HL-60 (cell line): ENCODE measurements at regions not wholly inside any gene's neighbourhood (a gene's known extent, or its start where the extent isn't known, plus 50 kb on each side); places are given as distances from the start of the nearest gene placed in this dataset.

Experiments
- DNase-seq, 2 experiments: peaks; one replicate each; pipeline ENCODE4 v3.0.0-alpha.2; 2010 to 2020; ENCODE audit warnings: low read depth in 1 of 2, low spot score in 1 of 2
- H3K27ac ChIP-seq: fragments of 250-450 bp; sonication (Bioruptor Pico); replicated peaks from 2 replicates; pipeline ENCODE4 v1.5.1; 2020; ENCODE audit warnings: mild to moderate bottlenecking, moderate library complexity
- H3K27me3 ChIP-seq: fragments of 250-450 bp; sonication (Bioruptor Pico); 2 replicates; pipeline ENCODE4 v1.5.1; 2021; ENCODE audit warnings: mild to moderate bottlenecking, moderate library complexity; ENCODE audit not compliant: insufficient read depth, poor library complexity, severe bottlenecking
- H3K4me3 ChIP-seq: replicated peaks from 2 replicates; pipeline ENCODE4 v1.5.1; 2011; ENCODE audit warnings: mild to moderate bottlenecking, control low read depth, low read length; ENCODE audit not compliant: insufficient read depth
- CTCF ChIP-seq: IDR thresholded peaks from one replicate; pipeline ENCODE4 v1.5.1; 2011; ENCODE audit warnings: low read length, control low read depth, inconsistent platforms; ENCODE audit not compliant: insufficient read depth
- GABPA ChIP-seq: IDR thresholded peaks from 2 replicates; pipeline ENCODE4 v1.6.1; 2012; ENCODE audit warnings: low read depth
- POLR2AphosphoS5 ChIP-seq: IDR thresholded peaks from 2 replicates; pipeline ENCODE4 v1.6.1; 2012; ENCODE audit warnings: low read depth
- REST ChIP-seq: IDR thresholded peaks from 2 replicates; pipeline ENCODE4 v1.6.1; 2012; ENCODE audit warnings: low read depth; ENCODE audit not compliant: insufficient replicate concordance
- SPI1 ChIP-seq: IDR thresholded peaks from 2 replicates; pipeline ENCODE4 v1.6.1; 2012; ENCODE audit warnings: low read depth, mild to moderate bottlenecking, borderline replicate concordance

GRCh38 chr22:42192547-42192946, 61.9 kb upstream of the CYP2D6 start:
- DNase-seq: no peak
- no peak for TF ChIP-seq SPI1
- TF ChIP-seq CTCF: no peak
- no peak for TF ChIP-seq POLR2AphosphoS5
- no peak for TF ChIP-seq REST
- TF ChIP-seq GABPA: no peak
- no peak overlapping the region for H3K4me3 ChIP-seq
- no peak overlapping the region for H3K27ac ChIP-seq
- H3K27me3 ChIP-seq: no peaks in the 10 kb centered on the region

GRCh38 chr22:42190274-42190673, 59.7 kb upstream of the CYP2D6 start:
- Histone ChIP-seq H3K4me3 (no peak overlapping the region), H3K27ac (no peak overlapping the region), H3K27me3 (no peaks in the 10 kb centered on the region)
- TF ChIP-seq CTCF: no peak
- no peak for TF ChIP-seq POLR2AphosphoS5
- no peak for TF ChIP-seq SPI1
- TF ChIP-seq GABPA: no peak
- no peak for TF ChIP-seq REST
- DNase-seq: no peak

GRCh38 chr22:42189761-42190160, 59.2 kb upstream of the CYP2D6 start:
- Histone ChIP-seq H3K4me3 (no peak overlapping the region), H3K27me3 (no peaks in the 10 kb centered on the region), H3K27ac (no peak overlapping the region)
- no peak for DNase-seq
- peak; percentile 52 for TF ChIP-seq REST
- TF ChIP-seq POLR2AphosphoS5: no peak
- TF ChIP-seq SPI1: no peak
- no peak for TF ChIP-seq CTCF
- no peak for TF ChIP-seq GABPA
